H9 (cell line): ENCODE measurements at regions not wholly inside any gene's neighbourhood (a gene's known extent, or its start where the extent isn't known, plus 50 kb on each side); places are given as distances from the start of the nearest gene placed in this dataset.

Experiments
- DNase-seq: peaks from one replicate; pipeline ENCODE4 v3.0.0-alpha.2; 2017
- H2AFZ ChIP-seq: one replicate; pipeline ENCODE4 v1.6.1; 2013; ENCODE audit warnings: mild to moderate bottlenecking, low read length, control low read depth, moderate library complexity
- H2AK5ac ChIP-seq: 2 replicates; pipeline ENCODE4 v1.6.1; 2013; ENCODE audit warnings: low read length, control low read depth, mixed read lengths; ENCODE audit not compliant: insufficient read length
- H2BK120ac ChIP-seq: one replicate; pipeline ENCODE4 v1.6.1; 2013; ENCODE audit warnings: low read depth, mild to moderate bottlenecking, low read length, control low read depth, inconsistent platforms; ENCODE audit not compliant: poor library complexity, severe bottlenecking
- H2BK12ac ChIP-seq: 2 replicates; pipeline ENCODE4 v1.6.1; 2013; ENCODE audit warnings: low read length, control low read depth, mixed read lengths, low read depth; ENCODE audit not compliant: insufficient read length
- H2BK15ac ChIP-seq: 2 replicates; pipeline ENCODE4 v1.6.1; 2013; ENCODE audit warnings: low read depth, low read length, control low read depth
- H2BK20ac ChIP-seq: one replicate; pipeline ENCODE4 v1.6.1; 2013; ENCODE audit warnings: low read depth, mild to moderate bottlenecking, low read length, control low read depth, inconsistent platforms; ENCODE audit not compliant: poor library complexity, severe bottlenecking
- H2BK5ac ChIP-seq: 2 replicates; pipeline ENCODE4 v1.6.1; 2013; ENCODE audit warnings: low read length, control low read depth, mixed read lengths; ENCODE audit not compliant: insufficient read length
- H3K14ac ChIP-seq: 2 replicates; pipeline ENCODE4 v1.6.1; 2013; ENCODE audit warnings: low read length, control low read depth; ENCODE audit not compliant: insufficient read depth
- H3K18ac ChIP-seq: 2 replicates; pipeline ENCODE4 v1.6.1; 2013; ENCODE audit warnings: low read depth, mild to moderate bottlenecking, mixed read lengths, low read length, control low read depth; ENCODE audit not compliant: insufficient read length
- H3K23ac ChIP-seq: 2 replicates; pipeline ENCODE4 v1.6.1; 2013; ENCODE audit warnings: low read length, control low read depth, mixed read lengths, low read depth; ENCODE audit not compliant: insufficient read length
- H3K23me2 ChIP-seq: 2 replicates; pipeline ENCODE4 v1.6.1; 2013; ENCODE audit warnings: low read depth, mild to moderate bottlenecking, mixed read lengths, low read length, control low read depth; ENCODE audit not compliant: insufficient read length, poor library complexity, severe bottlenecking
- H3K27ac ChIP-seq: 2 replicates; pipeline ENCODE4 v1.5.1; 2013; ENCODE audit warnings: low read length, control low read depth, mixed read lengths, low read depth; ENCODE audit not compliant: insufficient read length
- H3K27me3 ChIP-seq: 2 replicates; pipeline ENCODE4 v1.6.1; 2013; ENCODE audit warnings: low read length, control low read depth, inconsistent platforms; ENCODE audit not compliant: insufficient read depth
- H3K4ac ChIP-seq: 2 replicates; pipeline ENCODE4 v1.6.1; 2013; ENCODE audit warnings: low read depth, mild to moderate bottlenecking, control low read depth, inconsistent platforms, low read length, moderate library complexity
- H3K4me1 ChIP-seq: 2 replicates; pipeline ENCODE4 v1.6.1; 2013; ENCODE audit warnings: low read length, control low read depth, inconsistent platforms; ENCODE audit not compliant: insufficient read depth
- H3K4me2 ChIP-seq: 2 replicates; pipeline ENCODE4 v1.6.1; 2013; ENCODE audit warnings: low read length, control low read depth, mixed read lengths; ENCODE audit not compliant: insufficient read length, insufficient read depth
- H3K56ac ChIP-seq: 2 replicates; pipeline ENCODE4 v1.6.1; 2013; ENCODE audit warnings: low read depth, mild to moderate bottlenecking, mixed read lengths, low read length, control low read depth; ENCODE audit not compliant: insufficient read length
- H3K79me1 ChIP-seq: 2 replicates; pipeline ENCODE4 v1.6.1; 2013; ENCODE audit warnings: low read depth, mild to moderate bottlenecking, moderate library complexity, low read length, control low read depth, inconsistent platforms; ENCODE audit not compliant: insufficient read depth, poor library complexity, severe bottlenecking
- H3K79me2 ChIP-seq: 2 replicates; pipeline ENCODE4 v1.6.1; 2013; ENCODE audit warnings: low read length, control low read depth, inconsistent platforms; ENCODE audit not compliant: insufficient read depth
- H3K9ac ChIP-seq: 2 replicates; pipeline ENCODE4 v1.6.1; 2013; ENCODE audit warnings: low read length, control low read depth, mixed read lengths; ENCODE audit not compliant: insufficient read length; ENCODE audit errors: extremely low read depth
- H3K9me3 ChIP-seq: one replicate; pipeline ENCODE4 v1.6.1; 2013; ENCODE audit warnings: low read depth, low read length, inconsistent platforms; ENCODE audit not compliant: control insufficient read depth
- H3T11ph ChIP-seq: one replicate; pipeline ENCODE4 v1.6.1; 2013; ENCODE audit warnings: mild to moderate bottlenecking, low read length, control low read depth, inconsistent platforms
- H4K20me1 ChIP-seq: one replicate; pipeline ENCODE4 v1.6.1; 2013; ENCODE audit not compliant: control insufficient read depth, insufficient read length, insufficient read depth
- H4K5ac ChIP-seq: 2 replicates; pipeline ENCODE4 v1.6.1; 2013; ENCODE audit warnings: low read depth, mild to moderate bottlenecking, mixed read lengths, low read length, control low read depth; ENCODE audit not compliant: insufficient read length
- H4K8ac ChIP-seq: replicated peaks from 2 replicates; pipeline ENCODE4 v1.6.1; 2013; ENCODE audit warnings: low read length, control low read depth, mixed read lengths, low read depth; ENCODE audit not compliant: insufficient read length
- H4K91ac ChIP-seq: 2 replicates; pipeline ENCODE4 v1.6.1; 2013; ENCODE audit warnings: low read depth, mild to moderate bottlenecking, moderate library complexity, mixed read lengths, low read length, control low read depth; ENCODE audit not compliant: insufficient read length
- H3K27ac Mint-ChIP-seq, 3 experiments: 2 replicates in 2 of 3; 3 replicates in 1 of 3; pipeline ENCODE4 v1.8.0; 2020 to 2021; ENCODE audit warnings: mixed read lengths in 3 of 3, mild to moderate bottlenecking in 1 of 3, moderate library complexity in 1 of 3
- H3K27me3 Mint-ChIP-seq: 2 replicates; pipeline ENCODE4 v1.8.0; 2021; ENCODE audit warnings: low read depth, mild to moderate bottlenecking, moderate library complexity, mixed read lengths
- H3K36me3 Mint-ChIP-seq, 3 experiments: 2 replicates in 2 of 3; 3 replicates in 1 of 3; pipeline ENCODE4 v1.8.0; 2020 to 2021; ENCODE audit warnings: low read depth in 3 of 3, mixed read lengths in 3 of 3; ENCODE audit not compliant: insufficient read depth in 1 of 3
- H3K4me1 Mint-ChIP-seq, 2 experiments: 2 replicates each; pipeline ENCODE4 v1.8.0; 2020; ENCODE audit warnings: mixed read lengths in 2 of 2
- H3K4me3 Mint-ChIP-seq, 2 experiments: 2 replicates in 1 of 2; 3 replicates in 1 of 2; pipeline ENCODE4 v1.8.0; 2020 to 2021; ENCODE audit warnings: mild to moderate bottlenecking in 2 of 2, mixed read lengths in 2 of 2, moderate library complexity in 1 of 2
- H3K9me3 Mint-ChIP-seq, 2 experiments: 2 replicates in 1 of 2; 3 replicates in 1 of 2; pipeline ENCODE4 v1.8.0; 2020; ENCODE audit warnings: mild to moderate bottlenecking in 2 of 2, mixed read lengths in 2 of 2, moderate library complexity in 1 of 2
- WGBS: extraction: QIAGEN DNeasy Blood & Tissue Kit; methylation state at CpG from one replicate; pipeline ENCODE4 v1.1.7; 2013; ENCODE audit warnings: missing lambda C conversion rate, low lambda C conversion rate, mixed read lengths; ENCODE audit not compliant: insufficient read length; ENCODE audit errors: extremely low coverage; 5-methylcytosine and 5-hydroxymethylcytosine counted together
- TF ChIP-seq, protein P1 (sequence below): fragments of 200-600 bp; sonication (generic); conservative IDR thresholded peaks from 3 replicates; pipeline ENCODE4 v1.8.0; 2021; ENCODE audit warnings: antibody characterized with exemption, mild to moderate bottlenecking

DNA sequence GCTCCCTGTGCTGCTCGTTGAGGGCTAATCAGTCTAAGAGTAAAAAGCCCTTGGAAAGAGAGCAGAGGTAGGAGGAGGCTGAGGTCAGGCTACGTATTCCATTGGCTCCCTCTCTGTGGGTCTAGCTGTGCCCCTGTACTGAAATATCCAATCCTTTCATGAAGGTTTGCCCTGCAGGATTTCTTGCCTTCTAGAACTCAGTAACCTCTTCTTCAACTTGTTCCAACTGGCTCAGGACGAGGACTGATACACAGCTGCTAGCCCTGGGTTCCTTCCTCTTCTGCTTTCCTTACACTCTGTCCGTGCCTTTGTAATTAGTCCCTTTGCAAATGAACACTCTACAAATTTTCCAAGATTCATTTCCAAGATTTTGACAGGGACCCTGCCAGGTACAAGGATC lies 560.5 kb downstream of the ACTR3B start:
- no peaks in the 10 kb centered on the region for H3K4me1 ChIP-seq
- no peak overlapping the region for H4K5ac ChIP-seq
- H2BK12ac ChIP-seq = no peak overlapping the region
- no peaks in the 10 kb centered on the region for H4K20me1 ChIP-seq
- no peak for DNase-seq
- no peak overlapping the region for H3K56ac ChIP-seq
- Mint-ChIP-seq H3K9me3 (peaks cover 83 to 94% of the 10 kb centered on the region in 2 experiments), H3K27ac (no peak overlapping the region), H3K27me3 (peaks cover 2% of the 10 kb centered on the region), H3K4me1 (no peaks in the 10 kb centered on the region), H3K4me3 (no peak overlapping the region), H3K36me3 (peaks cover 5 to 43% (median 5%) of the 10 kb centered on the region in 3 experiments)
- H3K4ac ChIP-seq = no peak overlapping the region
- H3K27ac ChIP-seq = no peak overlapping the region
- H3K23ac ChIP-seq = no peak overlapping the region
- H3K27me3 ChIP-seq = no peaks in the 10 kb centered on the region
- no CpG with 5 or more reads among the region's 4 CpGs for WGBS
- H2AK5ac ChIP-seq = no peak overlapping the region
- no peak overlapping the region for H3K18ac ChIP-seq
- no peak overlapping the region for H2BK120ac ChIP-seq
- no peak overlapping the region for H4K8ac ChIP-seq
- H3K9me3 ChIP-seq = no peaks in the 10 kb centered on the region
- no peak overlapping the region for H2BK20ac ChIP-seq
- TF ChIP-seq, protein P1, sequence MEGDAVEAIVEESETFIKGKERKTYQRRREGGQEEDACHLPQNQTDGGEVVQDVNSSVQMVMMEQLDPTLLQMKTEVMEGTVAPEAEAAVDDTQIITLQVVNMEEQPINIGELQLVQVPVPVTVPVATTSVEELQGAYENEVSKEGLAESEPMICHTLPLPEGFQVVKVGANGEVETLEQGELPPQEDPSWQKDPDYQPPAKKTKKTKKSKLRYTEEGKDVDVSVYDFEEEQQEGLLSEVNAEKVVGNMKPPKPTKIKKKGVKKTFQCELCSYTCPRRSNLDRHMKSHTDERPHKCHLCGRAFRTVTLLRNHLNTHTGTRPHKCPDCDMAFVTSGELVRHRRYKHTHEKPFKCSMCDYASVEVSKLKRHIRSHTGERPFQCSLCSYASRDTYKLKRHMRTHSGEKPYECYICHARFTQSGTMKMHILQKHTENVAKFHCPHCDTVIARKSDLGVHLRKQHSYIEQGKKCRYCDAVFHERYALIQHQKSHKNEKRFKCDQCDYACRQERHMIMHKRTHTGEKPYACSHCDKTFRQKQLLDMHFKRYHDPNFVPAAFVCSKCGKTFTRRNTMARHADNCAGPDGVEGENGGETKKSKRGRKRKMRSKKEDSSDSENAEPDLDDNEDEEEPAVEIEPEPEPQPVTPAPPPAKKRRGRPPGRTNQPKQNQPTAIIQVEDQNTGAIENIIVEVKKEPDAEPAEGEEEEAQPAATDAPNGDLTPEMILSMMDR = no peak
- H3T11ph ChIP-seq = no peak overlapping the region
- no peak overlapping the region for H3K9ac ChIP-seq
- H3K14ac ChIP-seq = no peak overlapping the region
- no peak overlapping the region for H4K91ac ChIP-seq
- no peaks in the 10 kb centered on the region for H3K23me2 ChIP-seq
- no peaks in the 10 kb centered on the region for H3K79me2 ChIP-seq
- no peak overlapping the region for H3K4me2 ChIP-seq
- no peak overlapping the region for H2AFZ ChIP-seq
- no peak overlapping the region for H2BK5ac ChIP-seq
- no peaks in the 10 kb centered on the region for H3K79me1 ChIP-seq
- H2BK15ac ChIP-seq = no peak overlapping the region
